ENCODE measurements at regions not wholly inside any gene's neighbourhood (a gene's known extent, or its start where the extent isn't known, plus 50 kb on each side); places are given as distances from the start of the nearest gene placed in this dataset.

- peaks cover 0 to 2% (median 0%) of the 10 kb centered on the region in 7 donors for H3K9me3 Mint-ChIP-seq
- no peak overlapping the region for H3K27ac Mint-ChIP-seq
- H3K36me3 ChIP-seq (replicated peaks in 1 of 2; ENCODE audit: control insufficient read depth in 1 of 2, insufficient read depth in 2 of 2, low read length in 2 of 2), result no peaks in the 10 kb centered on the region
- TF ChIP-seq, protein P1, sequence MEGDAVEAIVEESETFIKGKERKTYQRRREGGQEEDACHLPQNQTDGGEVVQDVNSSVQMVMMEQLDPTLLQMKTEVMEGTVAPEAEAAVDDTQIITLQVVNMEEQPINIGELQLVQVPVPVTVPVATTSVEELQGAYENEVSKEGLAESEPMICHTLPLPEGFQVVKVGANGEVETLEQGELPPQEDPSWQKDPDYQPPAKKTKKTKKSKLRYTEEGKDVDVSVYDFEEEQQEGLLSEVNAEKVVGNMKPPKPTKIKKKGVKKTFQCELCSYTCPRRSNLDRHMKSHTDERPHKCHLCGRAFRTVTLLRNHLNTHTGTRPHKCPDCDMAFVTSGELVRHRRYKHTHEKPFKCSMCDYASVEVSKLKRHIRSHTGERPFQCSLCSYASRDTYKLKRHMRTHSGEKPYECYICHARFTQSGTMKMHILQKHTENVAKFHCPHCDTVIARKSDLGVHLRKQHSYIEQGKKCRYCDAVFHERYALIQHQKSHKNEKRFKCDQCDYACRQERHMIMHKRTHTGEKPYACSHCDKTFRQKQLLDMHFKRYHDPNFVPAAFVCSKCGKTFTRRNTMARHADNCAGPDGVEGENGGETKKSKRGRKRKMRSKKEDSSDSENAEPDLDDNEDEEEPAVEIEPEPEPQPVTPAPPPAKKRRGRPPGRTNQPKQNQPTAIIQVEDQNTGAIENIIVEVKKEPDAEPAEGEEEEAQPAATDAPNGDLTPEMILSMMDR (IDR thresholded peaks at IDR 0.05), result no peak
- no peak overlapping the region for H3K4me3 ChIP-seq (replicated peaks in 1 of 3; ENCODE audit: low read depth in 2 of 3, low read length in 3 of 3)
- no peaks in the 10 kb centered on the region for H3K4me1 ChIP-seq (ENCODE audit: control insufficient read depth in 1 of 2, insufficient read depth in 2 of 2, low read length in 2 of 2)
- H3K27ac ChIP-seq (ENCODE audit: low read depth in 1 of 2, low read length in 2 of 2), result no peak overlapping the region
- H2AFZ ChIP-seq (ENCODE audit: insufficient read depth, low read depth, low read length, poor library complexity, severe bottlenecking), result no peak overlapping the region
- H3K4me1 Mint-ChIP-seq, result no peaks in the 10 kb centered on the region
- H3K4me2 ChIP-seq (replicated peaks; ENCODE audit: extremely low read depth, low read length, poor library complexity, severe bottlenecking), result no peak overlapping the region
- WGBS (ENCODE audit: insufficient coverage), result no CpG with 5 or more reads among the region's 2 CpGs
- no peak overlapping the region for H3K9ac ChIP-seq (ENCODE audit: insufficient read depth, low read length, poor library complexity, severe bottlenecking)
- no peaks in the 10 kb centered on the region for H3K79me2 ChIP-seq (ENCODE audit: insufficient read depth, low read length)
- H3K9me3 ChIP-seq (replicated peaks in 1 of 2; ENCODE audit: control insufficient read depth in 1 of 2, insufficient read depth in 1 of 2, low read length in 2 of 2), result peaks cover 0 to 4% of the 10 kb centered on the region in 2 donors
- H3K36me3 Mint-ChIP-seq, result no peaks in the 10 kb centered on the region
- H3K4me3 Mint-ChIP-seq, result no peak overlapping the region
- H3K27me3 ChIP-seq (ENCODE audit: control insufficient read depth in 2 of 2, insufficient read depth in 2 of 2, low read length in 2 of 2), result no peaks in the 10 kb centered on the region
- intact Hi-C loops (cut with micrococcal nuclease), result no loop called here
- peaks cover 0 to 2% (median 0%) of the 10 kb centered on the region in 3 donors for H3K27me3 Mint-ChIP-seq (ENCODE audit: low read depth in 3 of 3)
- no peak for DNase-seq
- no peaks in the 10 kb centered on the region for H4K20me1 ChIP-seq (ENCODE audit: insufficient read depth, low read length)
These were observed 296.7 kb downstream of the TRAM1L1 start for GRCh38 chr4:116788723-116789122.

DNA sequence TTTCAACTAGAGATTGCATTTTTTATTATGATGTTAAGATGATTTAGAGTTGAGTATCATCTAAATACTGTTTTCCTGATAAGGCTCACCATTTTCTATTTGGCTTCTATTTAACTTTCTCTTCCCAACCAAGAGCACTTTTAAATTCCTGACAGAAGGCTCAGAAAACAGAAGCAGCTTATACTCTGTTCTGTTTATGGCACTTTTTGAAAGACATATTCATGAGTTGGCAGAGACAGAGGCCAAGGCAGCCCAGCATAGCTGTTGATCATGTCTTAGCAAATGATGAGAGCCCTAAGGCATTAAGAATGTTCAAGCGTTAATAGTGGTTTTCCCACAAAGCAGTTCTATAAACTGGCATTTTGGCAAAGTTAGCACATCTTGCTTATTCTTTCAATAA lies 330.3 kb downstream of the TRAM1L1 start:
- Histone ChIP-seq H3K4me2 (replicated peaks; ENCODE audit: extremely low read depth, low read length, poor library complexity, severe bottlenecking) (no peak overlapping the region), H3K79me2 (ENCODE audit: insufficient read depth, low read length) (no peaks in the 10 kb centered on the region), H3K9me3 (replicated peaks in 1 of 2; ENCODE audit: control insufficient read depth in 1 of 2, insufficient read depth in 1 of 2, low read length in 2 of 2) (no peaks in the 10 kb centered on the region), H3K36me3 (replicated peaks in 1 of 2; ENCODE audit: control insufficient read depth in 1 of 2, insufficient read depth in 2 of 2, low read length in 2 of 2) (no peaks in the 10 kb centered on the region), H3K27ac (ENCODE audit: low read depth in 1 of 2, low read length in 2 of 2) (no peak overlapping the region), H3K4me3 (replicated peaks in 1 of 3; ENCODE audit: low read depth in 2 of 3, low read length in 3 of 3) (no peak overlapping the region), H2AFZ (ENCODE audit: insufficient read depth, low read depth, low read length, poor library complexity, severe bottlenecking) (no peak overlapping the region), H3K9ac (ENCODE audit: insufficient read depth, low read length, poor library complexity, severe bottlenecking) (no peak overlapping the region), H3K27me3 (ENCODE audit: control insufficient read depth in 2 of 2, insufficient read depth in 2 of 2, low read length in 2 of 2) (no peaks in the 10 kb centered on the region), H4K20me1 (ENCODE audit: insufficient read depth, low read length) (no peaks in the 10 kb centered on the region), H3K4me1 (ENCODE audit: control insufficient read depth in 1 of 2, insufficient read depth in 2 of 2, low read length in 2 of 2) (no peaks in the 10 kb centered on the region)
- WGBS (ENCODE audit: insufficient coverage), result no CpG with 5 or more reads among the region's 1 CpG
- H3K9me3 Mint-ChIP-seq, result peaks cover 0 to 2% (median 0%) of the 10 kb centered on the region in 7 donors
- DNase-seq, result no peak
- H3K4me1 Mint-ChIP-seq, result no peaks in the 10 kb centered on the region
- no peaks in the 10 kb centered on the region for H3K36me3 Mint-ChIP-seq
- intact Hi-C loops (cut with micrococcal nuclease), result no loop called here
- TF ChIP-seq, protein P1 (IDR thresholded peaks at IDR 0.05), result no peak
- no peak overlapping the region for H3K4me3 Mint-ChIP-seq
- no peak overlapping the region for H3K27ac Mint-ChIP-seq
- peaks cover 0 to 2% (median 0%) of the 10 kb centered on the region in 3 donors for H3K27me3 Mint-ChIP-seq (ENCODE audit: low read depth in 3 of 3)

All from CD14-positive monocyte (primary cell).